IPS-18a (cell line): ENCODE measurements at regions not wholly inside any gene's neighbourhood (a gene's known extent, or its start where the extent isn't known, plus 50 kb on each side); places are given as distances from the start of the nearest gene placed in this dataset.
"Not testable (repeated sequence)": the region's sequence is repeated elsewhere in the genome, so short reads cannot be mapped to it uniquely, and the experiment has no call there.

Source experiments
- H3K27ac ChIP-seq: one replicate; pipeline ENCODE4 v1.5.1; 2013; ENCODE audit warnings: low read length
- H3K27me3 ChIP-seq: one replicate; pipeline ENCODE4 v1.6.1; 2013; ENCODE audit warnings: mild to moderate bottlenecking, low read length; ENCODE audit not compliant: control insufficient read depth, insufficient read depth
- H3K36me3 ChIP-seq: one replicate; pipeline ENCODE4 v1.6.1; 2013; ENCODE audit warnings: low read depth, low read length; ENCODE audit not compliant: control insufficient read depth
- H3K4me1 ChIP-seq: one replicate; pipeline ENCODE4 v1.6.1; 2013; ENCODE audit warnings: low read depth, low read length; ENCODE audit not compliant: control insufficient read depth
- H3K4me3 ChIP-seq: one replicate; pipeline ENCODE4 v1.5.1; 2013; ENCODE audit warnings: low read length
- H3K9ac ChIP-seq: one replicate; pipeline ENCODE4 v1.6.1; 2013; ENCODE audit warnings: mild to moderate bottlenecking, low read length, moderate library complexity
- H3K9me3 ChIP-seq: one replicate; pipeline ENCODE4 v1.6.1; 2013; ENCODE audit warnings: low read depth, low read length; ENCODE audit not compliant: control insufficient read depth

- Histone ChIP-seq H3K27me3 (no peaks in the 10 kb centered on the region), H3K36me3 (no peaks in the 10 kb centered on the region), H3K9me3 (no peaks in the 10 kb centered on the region), H3K9ac (no peak overlapping the region), H3K27ac (no peak overlapping the region), H3K4me3 (no peak overlapping the region), H3K4me1 (no peaks in the 10 kb centered on the region)
Measured at GRCh38 chr10:53650794-53651193, 878.2 kb upstream of the MBL2 start.

DNA sequence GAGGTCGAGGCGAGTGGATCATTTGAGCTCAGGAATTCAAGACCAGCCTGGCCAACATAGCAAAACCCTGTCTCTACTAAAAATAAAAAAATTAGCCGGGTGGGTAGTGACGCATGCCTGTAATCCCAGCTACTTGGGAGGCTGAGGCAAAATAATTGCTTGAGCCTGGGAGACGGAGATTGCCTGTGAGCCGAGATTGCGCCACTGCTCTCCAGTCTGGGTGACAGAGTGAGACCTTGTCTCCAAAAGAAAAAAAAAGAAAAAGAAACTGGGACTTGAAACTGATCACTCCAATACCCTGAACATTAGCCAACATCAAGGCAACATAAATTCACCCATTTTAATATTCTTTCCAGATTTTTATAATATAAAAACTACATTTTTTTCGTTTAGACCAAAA, 874.6 kb upstream of the MBL2 start:
- H3K27me3 ChIP-seq, H3K36me3 ChIP-seq, H3K4me1 ChIP-seq, H3K9me3 ChIP-seq, H3K27ac ChIP-seq, H3K9ac ChIP-seq, H3K4me3 ChIP-seq: not testable (repeated sequence)

DNA sequence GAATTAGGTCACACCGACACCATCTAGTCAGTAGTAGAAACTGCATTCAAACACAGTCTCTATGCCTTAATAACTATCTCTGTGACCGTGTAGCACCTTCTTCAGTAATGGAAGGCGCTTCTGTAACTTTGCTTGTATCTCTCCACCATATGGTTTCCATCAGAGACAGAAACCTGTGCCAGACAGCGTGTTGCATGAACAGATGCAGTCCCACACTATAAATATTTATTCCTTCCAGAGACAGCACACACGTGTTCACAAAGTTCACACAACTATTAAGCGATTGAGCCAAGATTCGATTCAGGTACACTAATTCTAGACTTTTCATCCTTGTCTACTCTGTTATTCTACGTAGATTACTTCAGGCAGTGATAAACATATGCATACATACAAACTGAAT, 873.9 kb upstream of the MBL2 start:
- H3K9me3 ChIP-seq = no peaks in the 10 kb centered on the region
- no peak overlapping the region for H3K27ac ChIP-seq
- H3K4me1 ChIP-seq = no peaks in the 10 kb centered on the region
- H3K36me3 ChIP-seq = no peaks in the 10 kb centered on the region
- no peak overlapping the region for H3K4me3 ChIP-seq
- no peak overlapping the region for H3K9ac ChIP-seq
- no peaks in the 10 kb centered on the region for H3K27me3 ChIP-seq

DNA sequence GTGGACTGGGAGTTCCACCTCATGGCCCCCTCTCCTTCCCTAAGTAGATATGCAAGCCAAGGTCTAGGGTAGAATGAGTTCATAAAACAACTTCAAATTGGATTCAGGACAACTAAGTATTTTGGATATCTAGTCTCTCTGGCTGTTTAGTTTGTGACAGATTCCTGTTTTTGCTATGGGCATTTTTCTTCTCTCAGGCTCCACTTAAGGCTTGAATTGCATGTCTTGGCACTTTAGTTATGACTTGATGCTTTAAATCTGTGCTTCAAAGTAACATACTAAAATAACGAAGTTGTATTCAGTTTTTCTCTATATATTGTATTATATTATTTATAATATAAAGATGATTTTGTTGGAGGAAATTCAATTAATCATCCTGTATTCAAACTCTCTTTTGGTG, 873.4 kb upstream of the MBL2 start:
- no peak overlapping the region for H3K9ac ChIP-seq

DNA sequence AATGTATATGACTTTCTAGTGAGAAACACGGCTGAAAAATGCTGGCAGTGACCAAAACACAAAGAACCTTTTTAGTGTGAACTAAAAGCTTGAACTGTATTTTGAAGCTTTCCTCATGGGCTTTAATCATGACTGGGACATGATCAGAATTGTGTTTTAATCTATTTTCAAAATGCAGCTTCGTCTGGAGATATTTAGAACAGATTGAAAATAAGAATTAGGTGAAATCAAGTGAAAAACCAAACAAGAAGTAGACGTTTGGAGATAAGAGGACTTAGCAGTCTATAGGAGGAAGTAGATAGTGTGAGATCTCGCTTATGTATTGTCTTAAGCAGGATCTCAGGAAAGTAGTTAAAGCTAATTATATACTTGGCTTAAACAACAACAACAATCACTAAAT, 865.4 kb upstream of the MBL2 start:
- Histone ChIP-seq H3K9ac (no peak overlapping the region), H3K4me1 (no peaks in the 10 kb centered on the region), H3K4me3 (no peak overlapping the region), H3K27ac (no peak overlapping the region), H3K27me3 (no peaks in the 10 kb centered on the region), H3K36me3 (no peaks in the 10 kb centered on the region), H3K9me3 (no peaks in the 10 kb centered on the region)

More for the DNA sequence above, 873.4 kb upstream of the MBL2 start:
- no peaks in the 10 kb centered on the region for H3K4me1 ChIP-seq
- no peaks in the 10 kb centered on the region for H3K27me3 ChIP-seq
- no peaks in the 10 kb centered on the region for H3K9me3 ChIP-seq
- H3K36me3 ChIP-seq = no peaks in the 10 kb centered on the region
- H3K27ac ChIP-seq = no peak overlapping the region
- no peak overlapping the region for H3K4me3 ChIP-seq

- peaks cover 3% of the 10 kb centered on the region for H3K9me3 ChIP-seq
- no peaks in the 10 kb centered on the region for H3K27me3 ChIP-seq
- H3K4me1 ChIP-seq = no peaks in the 10 kb centered on the region
- H3K9ac ChIP-seq = no peak overlapping the region
- H3K4me3 ChIP-seq = no peak overlapping the region
- H3K36me3 ChIP-seq = no peaks in the 10 kb centered on the region
- no peak overlapping the region for H3K27ac ChIP-seq
Measured at GRCh38 chr10:53624722-53625121, 852.1 kb upstream of the MBL2 start.

- H3K9me3 ChIP-seq = peaks cover 4% of the 10 kb centered on the region
- H3K4me1 ChIP-seq = no peaks in the 10 kb centered on the region
- no peak overlapping the region for H3K9ac ChIP-seq
- no peaks in the 10 kb centered on the region for H3K36me3 ChIP-seq
- no peaks in the 10 kb centered on the region for H3K27me3 ChIP-seq
- H3K4me3 ChIP-seq = no peak overlapping the region
- H3K27ac ChIP-seq = no peak overlapping the region
Measured at GRCh38 chr10:53622201-53622600, 849.6 kb upstream of the MBL2 start.

DNA sequence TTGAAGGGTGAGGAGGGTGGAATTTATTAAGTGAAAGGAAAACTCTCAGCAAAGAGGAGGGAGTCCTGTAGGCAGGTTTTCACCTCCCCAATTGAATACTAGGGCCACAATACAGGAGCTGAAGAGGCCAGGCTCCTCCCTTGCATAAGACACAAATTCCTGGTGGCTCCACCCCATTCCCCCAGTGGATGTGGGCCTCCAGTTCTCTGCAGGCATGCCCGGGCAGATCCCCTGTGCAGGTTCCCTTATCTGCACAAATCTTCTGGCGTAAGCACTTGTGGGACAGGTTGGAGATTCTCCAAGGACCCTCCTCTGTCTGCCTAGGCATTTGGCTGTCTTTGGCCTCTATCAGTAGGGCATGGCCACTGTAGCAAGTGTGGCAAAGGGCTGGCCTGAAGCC, 847.1 kb upstream of the MBL2 start:
- Histone ChIP-seq H3K27me3 (no peaks in the 10 kb centered on the region), H3K9me3 (peaks cover 4% of the 10 kb centered on the region), H3K27ac (no peak overlapping the region), H3K36me3 (no peaks in the 10 kb centered on the region), H3K4me3 (no peak overlapping the region), H3K4me1 (no peaks in the 10 kb centered on the region), H3K9ac (no peak overlapping the region)

- Histone ChIP-seq H3K4me1 (peaks cover 3% of the 10 kb centered on the region), H3K27me3 (no peaks in the 10 kb centered on the region), H3K36me3 (no peaks in the 10 kb centered on the region), H3K9me3 (no peaks in the 10 kb centered on the region), H3K27ac (no peak overlapping the region), H3K9ac (no peak overlapping the region), H3K4me3 (no peak overlapping the region)
Measured at GRCh38 chr10:53607691-53608090, 835.1 kb upstream of the MBL2 start.

DNA sequence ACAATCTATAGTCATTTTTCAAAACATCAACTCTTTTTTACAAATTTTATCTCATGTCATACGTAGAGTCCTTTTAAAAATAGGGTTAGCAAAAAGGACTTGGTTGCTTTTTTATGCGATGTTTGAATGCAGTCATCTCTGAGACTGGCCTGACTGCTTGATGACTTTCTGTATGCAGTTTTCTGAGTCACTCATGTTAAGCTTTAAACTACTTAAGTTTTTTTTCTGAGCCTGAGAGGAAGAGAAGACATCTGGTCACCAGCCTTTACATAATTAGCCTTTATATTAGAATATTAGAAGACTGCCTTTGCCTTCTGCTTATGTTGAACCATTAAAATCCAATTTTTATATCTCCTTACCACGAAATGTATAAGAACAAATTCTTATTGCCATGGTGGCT, 834.4 kb upstream of the MBL2 start:
- H3K9ac ChIP-seq = no peak overlapping the region
- no peak overlapping the region for H3K27ac ChIP-seq
- no peaks in the 10 kb centered on the region for H3K9me3 ChIP-seq
- no peaks in the 10 kb centered on the region for H3K27me3 ChIP-seq
- H3K4me1 ChIP-seq = peaks cover 3% of the 10 kb centered on the region
- no peaks in the 10 kb centered on the region for H3K36me3 ChIP-seq
- no peak overlapping the region for H3K4me3 ChIP-seq

DNA sequence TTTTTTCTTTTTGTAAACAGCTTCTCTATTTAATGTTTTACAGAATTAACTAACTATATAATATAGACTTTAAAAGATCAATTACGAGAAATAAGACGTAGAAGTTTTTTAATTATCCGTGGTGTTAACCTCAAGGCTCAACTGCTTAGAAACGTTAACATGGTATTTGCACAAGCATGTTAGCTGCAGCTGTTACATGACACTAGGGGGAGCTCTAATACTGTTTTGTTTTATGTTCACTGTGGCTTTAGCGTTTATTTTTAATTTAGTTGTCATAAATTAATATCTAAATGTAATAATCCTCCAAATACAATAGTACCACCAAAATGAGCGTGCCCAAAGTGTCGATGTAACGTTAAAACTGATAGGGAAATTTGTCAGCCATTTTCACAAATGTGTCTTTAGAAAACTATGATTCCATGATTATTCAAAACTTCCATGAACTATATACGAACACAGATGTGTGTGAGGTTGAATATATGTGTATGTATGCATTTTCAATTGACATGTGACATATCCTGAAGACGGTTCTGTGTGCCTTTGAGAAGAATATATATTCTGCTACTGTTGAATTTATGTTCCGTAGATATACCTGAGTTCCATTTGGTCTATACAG, 828.8 kb upstream of the MBL2 start:
- Histone ChIP-seq H3K4me1 (peaks cover 33% of the 10 kb centered on the region), H3K4me3 (no peak overlapping the region), H3K9ac (no peak overlapping the region), H3K9me3 (no peaks in the 10 kb centered on the region), H3K27ac (no peak overlapping the region), H3K36me3 (no peaks in the 10 kb centered on the region), H3K27me3 (no peaks in the 10 kb centered on the region)

- Histone ChIP-seq H3K27me3 (no peaks in the 10 kb centered on the region), H3K27ac (peak overlapping the region; percentile 86), H3K9me3 (no peaks in the 10 kb centered on the region), H3K4me3 (no peak overlapping the region), H3K36me3 (no peaks in the 10 kb centered on the region), H3K4me1 (peaks cover 38% of the 10 kb centered on the region), H3K9ac (peak overlapping the region; percentile 40)
Measured at GRCh38 chr10:53598914-53599313, 826.3 kb upstream of the MBL2 start.
